ENCODE measurements at regions not wholly inside any gene's neighbourhood (a gene's known extent, or its start where the extent isn't known, plus 50 kb on each side); places are given as distances from the start of the nearest gene placed in this dataset.

- TF ChIP-seq CTCF (IDR thresholded peaks at IDR 0.05) (no peak), POLR2A (IDR thresholded peaks at IDR 0.05) (no peak), POLR2AphosphoS5 (IDR thresholded peaks at IDR 0.05) (peak in 2 of 3 donors; percentile 29 to 54)
These were observed 129.3 kb upstream of the PHYHIPL start for GRCh38 chr10:59047180-59047579.
